DOHH2 (cell line): ENCODE measurements at regions not wholly inside any gene's neighbourhood (a gene's known extent, or its start where the extent isn't known, plus 50 kb on each side); places are given as distances from the start of the nearest gene placed in this dataset.

ENCODE experiments used
- H3F3A ChIP-seq: fragments of 200-600 bp; sonication (generic), shearing (Covaris generic); 2 replicates; pipeline ENCODE4 v1.6.0; 2016; ENCODE audit warnings: antibody characterized with exemption, mild to moderate bottlenecking; ENCODE audit not compliant: control insufficient read depth, insufficient read depth
- H3K27ac ChIP-seq: fragments of 200-600 bp; sonication (generic); 2 replicates; pipeline ENCODE4 v1.5.1; 2014; ENCODE audit warnings: low read depth, mild to moderate bottlenecking, low read length, moderate library complexity
- H3K27me3 ChIP-seq: fragments of 200-600 bp; sonication (generic); 2 replicates; pipeline ENCODE4 v1.6.1; 2014; ENCODE audit warnings: mild to moderate bottlenecking, low read length, mixed read lengths; ENCODE audit not compliant: control insufficient read depth
- H3K36me3 ChIP-seq: fragments of 200-600 bp; sonication (generic); 2 replicates; pipeline ENCODE4 v1.6.1; 2014; ENCODE audit warnings: mild to moderate bottlenecking, low read length, moderate library complexity, mixed read lengths; ENCODE audit not compliant: control insufficient read depth
- H3K4me1 ChIP-seq: fragments of 200-600 bp; sonication (generic); 2 replicates; pipeline ENCODE4 v1.6.1; 2014; ENCODE audit warnings: mild to moderate bottlenecking, low read length, mixed read lengths; ENCODE audit not compliant: control insufficient read depth
- H3K4me2 ChIP-seq: fragments of 200-600 bp; sonication (generic); 2 replicates; pipeline ENCODE4 v1.6.0; 2014; ENCODE audit warnings: mild to moderate bottlenecking, low read length, moderate library complexity
- H3K4me3 ChIP-seq: fragments of 200-600 bp; sonication (generic); 2 replicates; pipeline ENCODE4 v1.5.1; 2014; ENCODE audit warnings: mild to moderate bottlenecking, low read length, mixed read lengths
- H3K79me2 ChIP-seq: fragments of 200-600 bp; sonication (generic); 2 replicates; pipeline ENCODE4 v1.6.1; 2014; ENCODE audit warnings: mild to moderate bottlenecking, low read length, mixed read lengths; ENCODE audit not compliant: control insufficient read depth
- H3K9me2 ChIP-seq: fragments of 200-600 bp; sonication (generic); replicated peaks from 2 replicates; pipeline ENCODE4 v1.6.1; 2014; ENCODE audit warnings: mild to moderate bottlenecking, low read length, mixed read lengths; ENCODE audit not compliant: control insufficient read depth
- H3K9me3 ChIP-seq: fragments of 200-600 bp; sonication (generic); 2 replicates; pipeline ENCODE4 v1.6.1; 2014; ENCODE audit warnings: antibody characterized with exemption, low read length, mixed read lengths; ENCODE audit not compliant: control insufficient read depth, insufficient read depth
- H4K20me1 ChIP-seq: fragments of 200-600 bp; sonication (generic); 2 replicates; pipeline ENCODE4 v1.6.0; 2014; ENCODE audit warnings: low read depth, mild to moderate bottlenecking, antibody characterized with exemption, low read length, moderate library complexity; ENCODE audit not compliant: control insufficient read depth, insufficient read depth
- EZH2phosphoT487 ChIP-seq: fragments of 200-600 bp; sonication (generic); IDR thresholded peaks from 2 replicates; pipeline ENCODE4 v1.6.1; 2017; ENCODE audit warnings: borderline replicate concordance, mild to moderate bottlenecking, antibody characterized with exemption, low read length, moderate library complexity, mixed read lengths
- TF ChIP-seq, protein P1 (sequence below): fragments of 200-600 bp; sonication (generic); IDR thresholded peaks from one replicate; pipeline ENCODE4 v1.5.1; 2014; ENCODE audit warnings: antibody characterized with exemption, mild to moderate bottlenecking, low read depth, low read length; ENCODE audit not compliant: poor library complexity, severe bottlenecking

DNA sequence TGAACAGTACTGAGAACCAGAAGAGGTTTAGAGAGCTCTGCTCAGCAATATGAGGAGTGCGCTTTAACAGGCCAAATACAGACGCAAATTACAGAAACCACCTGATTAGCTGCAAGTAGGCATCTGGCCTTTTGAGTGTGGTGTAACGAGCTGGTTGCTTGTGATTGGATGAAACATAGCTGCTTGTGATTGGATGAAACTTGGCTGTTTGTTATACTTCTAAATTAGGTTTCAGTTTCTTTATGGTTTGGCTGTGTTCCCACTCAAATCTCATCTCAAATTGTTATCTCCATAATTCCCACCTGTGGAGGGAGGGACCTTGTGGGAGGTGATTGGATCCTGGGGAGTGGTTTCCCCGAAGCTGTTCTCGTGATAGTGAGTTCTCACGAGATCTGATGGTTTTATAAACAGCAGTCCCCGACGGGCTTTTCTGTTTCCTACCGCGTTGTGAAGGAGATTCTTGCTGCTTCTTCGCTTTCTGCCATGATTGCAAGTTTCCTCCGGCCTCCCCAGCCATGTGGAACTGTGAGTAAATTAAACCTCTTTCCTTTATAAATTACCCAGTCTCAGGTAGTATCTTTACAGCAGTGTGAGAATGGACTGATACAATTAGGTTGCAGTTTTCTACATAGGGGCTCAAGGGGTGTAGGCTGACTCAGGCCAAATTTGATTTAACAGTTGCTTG is 655.9 kb upstream of the MAN1A1 start:
- H3K4me2 ChIP-seq: no peak overlapping the region
- H3K36me3 ChIP-seq: no peaks in the 10 kb centered on the region
- H3F3A ChIP-seq: no peaks in the 10 kb centered on the region
- no peaks in the 10 kb centered on the region for H3K9me2 ChIP-seq
- no peak overlapping the region for H3K27ac ChIP-seq
- H3K27me3 ChIP-seq: no peaks in the 10 kb centered on the region
- H3K9me3 ChIP-seq: no peaks in the 10 kb centered on the region
- no peaks in the 10 kb centered on the region for H3K79me2 ChIP-seq
- H3K4me1 ChIP-seq: no peaks in the 10 kb centered on the region
- TF ChIP-seq, protein P1, sequence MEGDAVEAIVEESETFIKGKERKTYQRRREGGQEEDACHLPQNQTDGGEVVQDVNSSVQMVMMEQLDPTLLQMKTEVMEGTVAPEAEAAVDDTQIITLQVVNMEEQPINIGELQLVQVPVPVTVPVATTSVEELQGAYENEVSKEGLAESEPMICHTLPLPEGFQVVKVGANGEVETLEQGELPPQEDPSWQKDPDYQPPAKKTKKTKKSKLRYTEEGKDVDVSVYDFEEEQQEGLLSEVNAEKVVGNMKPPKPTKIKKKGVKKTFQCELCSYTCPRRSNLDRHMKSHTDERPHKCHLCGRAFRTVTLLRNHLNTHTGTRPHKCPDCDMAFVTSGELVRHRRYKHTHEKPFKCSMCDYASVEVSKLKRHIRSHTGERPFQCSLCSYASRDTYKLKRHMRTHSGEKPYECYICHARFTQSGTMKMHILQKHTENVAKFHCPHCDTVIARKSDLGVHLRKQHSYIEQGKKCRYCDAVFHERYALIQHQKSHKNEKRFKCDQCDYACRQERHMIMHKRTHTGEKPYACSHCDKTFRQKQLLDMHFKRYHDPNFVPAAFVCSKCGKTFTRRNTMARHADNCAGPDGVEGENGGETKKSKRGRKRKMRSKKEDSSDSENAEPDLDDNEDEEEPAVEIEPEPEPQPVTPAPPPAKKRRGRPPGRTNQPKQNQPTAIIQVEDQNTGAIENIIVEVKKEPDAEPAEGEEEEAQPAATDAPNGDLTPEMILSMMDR: no peak
- TF ChIP-seq EZH2phosphoT487: no peak
- H4K20me1 ChIP-seq: no peaks in the 10 kb centered on the region
- H3K4me3 ChIP-seq: no peak overlapping the region

- Histone ChIP-seq H3K36me3 (no peaks in the 10 kb centered on the region), H3K4me3 (no peak overlapping the region), H3K4me1 (no peaks in the 10 kb centered on the region), H3K27ac (no peak overlapping the region), H4K20me1 (no peaks in the 10 kb centered on the region), H3K9me2 (no peaks in the 10 kb centered on the region), H3K79me2 (no peaks in the 10 kb centered on the region), H3K4me2 (no peak overlapping the region), H3K27me3 (no peaks in the 10 kb centered on the region), H3K9me3 (no peaks in the 10 kb centered on the region), H3F3A (no peaks in the 10 kb centered on the region)
- TF ChIP-seq, protein P1: no peak
- no peak for TF ChIP-seq EZH2phosphoT487
Observed at GRCh38 chr6:119986934-119987549, 637.5 kb upstream of the MAN1A1 start.

DNA sequence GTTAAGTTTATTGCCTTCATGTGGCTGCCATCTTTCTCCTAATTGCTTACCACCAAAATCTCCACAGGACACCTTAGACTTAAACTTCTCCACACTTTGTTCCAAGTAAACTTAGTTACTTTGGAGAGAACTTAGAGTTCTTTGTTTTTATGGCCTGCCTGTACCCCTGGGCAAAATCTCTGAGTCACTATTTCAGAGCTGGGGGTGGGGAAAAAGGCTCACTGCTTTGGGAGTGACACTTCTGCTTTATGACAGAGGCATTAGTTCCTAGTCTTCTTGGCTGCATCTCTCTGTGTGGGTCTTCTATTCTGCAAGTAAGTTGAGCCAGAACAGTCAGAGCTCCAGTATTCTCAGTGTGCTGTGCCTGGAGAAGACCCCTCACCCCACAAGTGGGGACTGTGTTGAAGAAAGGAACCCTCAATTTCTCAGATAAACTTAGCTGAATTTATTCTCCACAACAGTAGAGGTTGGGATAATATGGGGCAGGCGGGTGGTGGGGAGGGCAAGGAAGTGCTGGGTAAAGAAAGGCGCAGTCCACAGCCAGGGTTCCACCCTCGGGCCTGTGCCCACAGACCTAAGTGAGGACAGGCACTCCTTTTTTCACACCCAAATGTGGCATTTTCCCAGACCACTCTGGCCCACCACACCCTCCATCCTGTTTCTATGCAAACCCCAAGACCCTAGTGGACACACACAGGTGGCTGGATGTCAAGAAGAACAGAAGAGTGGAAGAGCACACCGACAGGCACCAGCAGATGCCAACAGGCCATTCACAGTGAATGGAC is 636.6 kb upstream of the MAN1A1 start:
- no peaks in the 10 kb centered on the region for H3F3A ChIP-seq
- no peak for TF ChIP-seq EZH2phosphoT487
- TF ChIP-seq, protein P1: no peak
- H3K79me2 ChIP-seq: no peaks in the 10 kb centered on the region
- no peaks in the 10 kb centered on the region for H3K9me2 ChIP-seq
- H3K36me3 ChIP-seq: no peaks in the 10 kb centered on the region
- H3K4me3 ChIP-seq: no peak overlapping the region
- no peaks in the 10 kb centered on the region for H3K9me3 ChIP-seq
- H3K4me1 ChIP-seq: no peaks in the 10 kb centered on the region
- H3K4me2 ChIP-seq: no peak overlapping the region
- H3K27ac ChIP-seq: no peak overlapping the region
- H4K20me1 ChIP-seq: no peaks in the 10 kb centered on the region
- no peaks in the 10 kb centered on the region for H3K27me3 ChIP-seq
